ENCODE measurements at regions not wholly inside any gene's neighbourhood (a gene's known extent, or its start where the extent isn't known, plus 50 kb on each side); places are given as distances from the start of the nearest gene placed in this dataset.

DNA sequence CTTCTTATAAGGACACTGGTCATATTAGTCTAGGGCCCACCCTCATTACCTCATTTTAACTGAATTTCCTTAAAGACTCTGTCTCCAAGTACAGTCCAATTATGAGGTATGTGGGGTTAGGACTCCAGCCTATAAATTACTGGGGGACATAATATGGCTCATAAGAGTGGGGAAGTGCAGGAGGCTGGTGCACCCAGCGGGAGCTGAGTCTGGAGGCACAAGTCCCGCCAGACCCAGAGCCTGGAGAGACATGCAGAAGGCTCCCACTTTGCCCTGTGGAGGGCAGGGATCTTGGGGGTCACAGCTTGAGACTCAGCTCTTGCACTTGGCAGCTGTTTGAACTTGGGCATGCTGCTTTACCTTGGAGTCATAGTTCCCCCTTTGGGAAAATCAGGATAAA, 250.4 kb downstream of the RHOU start:
- 100% methylated on average over 2 of the region's 2 CpGs for WGBS (ENCODE audit: insufficient coverage)
- Histone ChIP-seq H3K4me1 (ENCODE audit: control insufficient read depth in 1 of 2, insufficient read depth in 2 of 2, low read length in 2 of 2) (peaks cover 78 to 84% of the 10 kb centered on the region in 2 donors), H3K79me2 (ENCODE audit: insufficient read depth, low read length) (no peaks in the 10 kb centered on the region), H2AFZ (ENCODE audit: insufficient read depth, low read depth, low read length, poor library complexity, severe bottlenecking) (no peak overlapping the region), H3K9ac (ENCODE audit: insufficient read depth, low read length, poor library complexity, severe bottlenecking) (no peak overlapping the region), H3K9me3 (replicated peaks in 1 of 2; ENCODE audit: control insufficient read depth in 1 of 2, insufficient read depth in 1 of 2, low read length in 2 of 2) (no peaks in the 10 kb centered on the region), H3K36me3 (replicated peaks in 1 of 2; ENCODE audit: control insufficient read depth in 1 of 2, insufficient read depth in 2 of 2, low read length in 2 of 2) (no peaks in the 10 kb centered on the region), H3K4me2 (replicated peaks; ENCODE audit: extremely low read depth, low read length, poor library complexity, severe bottlenecking) (no peak overlapping the region), H4K20me1 (ENCODE audit: insufficient read depth, low read length) (no peaks in the 10 kb centered on the region), H3K27me3 (ENCODE audit: control insufficient read depth in 2 of 2, insufficient read depth in 2 of 2, low read length in 2 of 2) (no peaks in the 10 kb centered on the region), H3K4me3 (replicated peaks in 1 of 3; ENCODE audit: low read depth in 2 of 3, low read length in 3 of 3) (no peak overlapping the region), H3K27ac (ENCODE audit: low read depth in 1 of 2, low read length in 2 of 2) (peak overlapping the region; percentile 52 to 69)
- peaks cover 4% of the 10 kb centered on the region in 2 donors for H3K36me3 Mint-ChIP-seq
- H3K9me3 Mint-ChIP-seq: no peaks in the 10 kb centered on the region
- TF ChIP-seq, protein P1, sequence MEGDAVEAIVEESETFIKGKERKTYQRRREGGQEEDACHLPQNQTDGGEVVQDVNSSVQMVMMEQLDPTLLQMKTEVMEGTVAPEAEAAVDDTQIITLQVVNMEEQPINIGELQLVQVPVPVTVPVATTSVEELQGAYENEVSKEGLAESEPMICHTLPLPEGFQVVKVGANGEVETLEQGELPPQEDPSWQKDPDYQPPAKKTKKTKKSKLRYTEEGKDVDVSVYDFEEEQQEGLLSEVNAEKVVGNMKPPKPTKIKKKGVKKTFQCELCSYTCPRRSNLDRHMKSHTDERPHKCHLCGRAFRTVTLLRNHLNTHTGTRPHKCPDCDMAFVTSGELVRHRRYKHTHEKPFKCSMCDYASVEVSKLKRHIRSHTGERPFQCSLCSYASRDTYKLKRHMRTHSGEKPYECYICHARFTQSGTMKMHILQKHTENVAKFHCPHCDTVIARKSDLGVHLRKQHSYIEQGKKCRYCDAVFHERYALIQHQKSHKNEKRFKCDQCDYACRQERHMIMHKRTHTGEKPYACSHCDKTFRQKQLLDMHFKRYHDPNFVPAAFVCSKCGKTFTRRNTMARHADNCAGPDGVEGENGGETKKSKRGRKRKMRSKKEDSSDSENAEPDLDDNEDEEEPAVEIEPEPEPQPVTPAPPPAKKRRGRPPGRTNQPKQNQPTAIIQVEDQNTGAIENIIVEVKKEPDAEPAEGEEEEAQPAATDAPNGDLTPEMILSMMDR (IDR thresholded peaks at IDR 0.05): no peak
- H3K4me3 Mint-ChIP-seq: no peak overlapping the region
- peak overlapping the region in 6 of 7 donors; percentile 5 to 83 (median 46) for H3K27ac Mint-ChIP-seq
- intact Hi-C loops (cut with micrococcal nuclease): loop anchor here in 1 of 2 donors (5.0 kb wide), 1 partner anchor 82 kb away; no protein-coding TSS in a partner anchor
- DNase-seq: no peak
- peaks cover 78% of the 10 kb centered on the region for H3K4me1 Mint-ChIP-seq
- H3K27me3 Mint-ChIP-seq (ENCODE audit: low read depth in 3 of 3): no peaks in the 10 kb centered on the region

DNA sequence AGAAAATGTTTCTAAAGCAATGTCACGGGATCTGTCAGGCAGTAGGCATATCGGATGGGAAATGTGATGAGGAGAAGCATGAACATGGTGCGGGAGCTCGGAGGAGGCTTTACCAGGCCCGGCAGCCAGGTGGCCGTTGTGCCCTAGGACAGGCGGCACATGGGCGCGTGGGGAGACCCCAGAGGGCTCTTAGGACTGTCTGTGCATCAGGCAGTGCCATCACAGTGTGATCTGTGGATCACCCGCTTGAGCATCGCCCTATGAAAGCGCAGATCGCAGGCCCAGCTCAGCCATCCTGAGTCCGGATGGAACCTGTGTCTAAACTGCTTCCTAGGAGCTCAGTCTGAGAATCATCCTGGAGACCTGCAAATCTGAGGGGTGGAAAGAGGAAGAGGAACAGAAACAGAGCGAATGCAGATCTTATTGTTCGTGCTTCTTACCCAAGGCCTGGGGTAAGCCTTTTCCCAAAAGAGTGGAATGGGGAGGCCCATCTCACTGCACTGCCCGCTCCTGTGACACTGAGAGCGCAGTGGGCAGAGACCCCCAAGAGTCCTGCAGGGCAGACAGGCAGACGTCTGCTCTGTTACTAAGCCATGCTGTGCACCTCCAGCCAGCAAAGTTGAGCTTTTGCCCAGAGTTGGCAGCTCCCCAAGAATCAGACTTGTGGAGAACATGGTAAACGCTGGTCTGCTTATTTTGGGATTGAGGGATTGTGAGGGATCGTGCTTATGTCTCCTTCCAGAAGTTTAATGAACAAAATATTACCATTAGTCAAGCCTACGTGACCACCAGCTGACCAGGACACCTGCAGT, 251.0 kb downstream of the RHOU start:
- Histone ChIP-seq H3K4me3 (replicated peaks in 1 of 3; ENCODE audit: low read depth in 2 of 3, low read length in 3 of 3) (peak overlapping the region in 1 of 3 experiments; percentile 2), H3K79me2 (ENCODE audit: insufficient read depth, low read length) (no peaks in the 10 kb centered on the region), H3K9me3 (replicated peaks in 1 of 2; ENCODE audit: control insufficient read depth in 1 of 2, insufficient read depth in 1 of 2, low read length in 2 of 2) (no peaks in the 10 kb centered on the region), H3K4me2 (replicated peaks; ENCODE audit: extremely low read depth, low read length, poor library complexity, severe bottlenecking) (peak overlapping the region; percentile 17), H3K27me3 (ENCODE audit: control insufficient read depth in 2 of 2, insufficient read depth in 2 of 2, low read length in 2 of 2) (no peaks in the 10 kb centered on the region), H2AFZ (ENCODE audit: insufficient read depth, low read depth, low read length, poor library complexity, severe bottlenecking) (no peak overlapping the region), H4K20me1 (ENCODE audit: insufficient read depth, low read length) (no peaks in the 10 kb centered on the region), H3K36me3 (replicated peaks in 1 of 2; ENCODE audit: control insufficient read depth in 1 of 2, insufficient read depth in 2 of 2, low read length in 2 of 2) (no peaks in the 10 kb centered on the region), H3K4me1 (ENCODE audit: control insufficient read depth in 1 of 2, insufficient read depth in 2 of 2, low read length in 2 of 2) (peaks cover 85 to 90% of the 10 kb centered on the region in 2 donors), H3K9ac (ENCODE audit: insufficient read depth, low read length, poor library complexity, severe bottlenecking) (no peak overlapping the region), H3K27ac (ENCODE audit: low read depth in 1 of 2, low read length in 2 of 2) (peak overlapping the region; percentile 52 to 69)
- TF ChIP-seq, protein P1 (IDR thresholded peaks at IDR 0.05): no peak
- WGBS (ENCODE audit: insufficient coverage): 52% methylated on average over 21 of the region's 22 CpGs
- Mint-ChIP-seq H3K27me3 (ENCODE audit: low read depth in 3 of 3) (no peaks in the 10 kb centered on the region), H3K27ac (peak overlapping the region; percentile 16 to 84 (median 70)), H3K9me3 (no peaks in the 10 kb centered on the region), H3K36me3 (peaks cover 4% of the 10 kb centered on the region in 2 donors), H3K4me3 (peak overlapping the region in 1 of 2 donors; percentile 59), H3K4me1 (peaks cover 85% of the 10 kb centered on the region)
- DNase-seq: peak; percentile 59 to 70 (median 69)
- intact Hi-C loops (cut with micrococcal nuclease): loop anchor here in 1 of 2 donors (5.0 kb wide), 1 partner anchor 81 kb away; no protein-coding TSS in a partner anchor

All from CD14-positive monocyte (primary cell).